ENCODE measurements at regions not wholly inside any gene's neighbourhood (a gene's known extent, or its start where the extent isn't known, plus 50 kb on each side); places are given as distances from the start of the nearest gene placed in this dataset.
"Not testable (repeated sequence)": the region's sequence is repeated elsewhere in the genome, so short reads cannot be mapped to it uniquely, and the experiment has no call there.

DNA sequence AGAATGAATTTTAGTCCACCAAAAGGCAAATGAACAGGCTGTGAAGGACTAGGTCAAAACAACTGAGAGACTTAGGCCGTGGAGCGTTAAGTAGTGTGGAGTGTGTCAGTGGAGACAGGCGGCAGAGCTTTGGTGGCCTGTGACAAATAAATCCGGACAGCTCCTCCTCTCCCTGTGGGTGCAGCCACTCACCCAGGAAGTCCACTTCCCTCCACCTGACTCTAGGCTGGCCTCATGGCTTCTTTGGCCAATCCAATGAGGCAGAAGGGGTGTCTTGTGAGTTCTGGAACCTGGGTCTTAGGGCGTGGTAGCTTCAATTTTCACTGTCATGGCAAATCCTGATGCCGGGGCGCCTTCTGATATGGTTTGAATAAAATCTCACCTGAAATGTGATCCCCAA is 180.9 kb upstream of the C14orf180 start:
- no peak for DNase-seq (ENCODE audit: low spot score)

- DNase-seq (ENCODE audit: low spot score): no peak
These were observed 180.0 kb upstream of the C14orf180 start for GRCh38 chr14:104399432-104400155.

GRCh38 chr14:104400355-104400754 is 179.2 kb upstream of the C14orf180 start:
- DNase-seq (ENCODE audit: low spot score): no peak

- DNase-seq (ENCODE audit: low spot score): no peak
These were observed 177.8 kb upstream of the C14orf180 start for GRCh38 chr14:104401785-104402184.

- DNase-seq (ENCODE audit: low spot score): not testable (repeated sequence)
These were observed 177.3 kb upstream of the C14orf180 start for GRCh38 chr14:104402303-104402702.

- no peak for DNase-seq (ENCODE audit: low spot score)
These were observed 175.9 kb upstream of the C14orf180 start for GRCh38 chr14:104403421-104404220.

GRCh38 chr14:104404922-104405321 is 174.6 kb upstream of the C14orf180 start:
- no peak for DNase-seq (ENCODE audit: low spot score)

DNA sequence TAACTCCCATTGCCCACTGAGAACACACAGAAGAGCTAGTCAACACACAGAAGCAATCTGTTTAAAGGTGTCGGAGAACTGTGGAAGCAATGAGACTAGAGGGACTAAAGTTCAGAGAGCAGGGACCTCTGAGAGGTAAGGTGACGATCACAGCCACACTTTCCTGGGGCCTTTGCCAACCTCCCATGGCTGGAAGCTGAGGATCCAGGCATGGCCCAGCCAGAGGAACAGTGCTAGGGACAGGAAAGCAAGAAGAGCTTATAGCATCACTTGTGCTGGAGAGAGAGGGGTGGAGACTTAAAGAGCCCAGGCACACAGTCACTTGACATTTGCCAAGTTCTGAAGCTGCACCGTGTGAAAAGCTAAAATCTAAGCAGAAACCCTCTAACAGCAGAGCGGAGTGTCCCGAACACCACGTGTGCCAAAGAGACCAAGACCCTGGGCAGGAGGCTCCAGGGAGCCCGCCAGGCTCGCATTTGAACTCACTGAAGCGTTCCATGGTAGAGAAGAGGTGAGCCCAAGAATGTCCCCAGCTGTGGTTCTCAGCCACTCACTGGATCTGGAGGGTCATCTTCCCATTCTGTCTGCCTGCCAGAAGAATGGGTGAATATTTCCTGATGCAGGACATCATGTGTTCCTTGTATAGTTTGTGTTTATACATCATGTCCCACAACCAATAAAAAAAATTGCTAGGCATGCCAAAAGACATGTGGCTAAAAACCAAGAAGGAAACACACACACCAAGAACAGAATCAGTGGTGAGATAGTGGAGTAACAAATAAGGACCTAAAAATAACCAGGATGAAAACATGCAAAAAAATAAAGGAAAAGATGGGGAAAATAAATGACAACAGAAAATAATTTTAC is 174.0 kb upstream of the C14orf180 start:
- no peak for DNase-seq (ENCODE audit: low spot score)

DNA sequence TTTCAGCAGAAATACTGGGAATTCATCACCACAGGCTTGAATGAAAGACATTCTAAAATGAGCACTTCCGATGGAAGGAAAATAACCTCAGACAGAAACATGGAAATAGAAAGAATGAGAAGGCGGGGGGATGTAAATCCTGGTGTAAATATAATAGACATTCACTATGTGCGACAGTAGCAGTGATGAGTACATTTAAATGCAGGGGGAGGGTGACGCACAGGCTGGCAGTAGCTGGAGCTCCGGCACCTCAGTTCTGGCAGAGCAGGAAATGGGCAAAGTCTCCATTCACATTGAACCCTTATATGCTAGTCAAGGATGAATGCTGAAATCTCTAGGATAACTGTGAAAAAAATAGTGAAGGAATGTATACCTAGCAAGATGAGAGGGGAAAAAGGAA is 172.7 kb upstream of the C14orf180 start:
- no peak for DNase-seq (ENCODE audit: low spot score)

GRCh38 chr14:104416383-104416782 is 163.2 kb upstream of the C14orf180 start:
- DNase-seq (ENCODE audit: low spot score): no peak

- no peak for DNase-seq (ENCODE audit: low spot score)
These were observed 159.6 kb upstream of the C14orf180 start for GRCh38 chr14:104419865-104420505.

DNA sequence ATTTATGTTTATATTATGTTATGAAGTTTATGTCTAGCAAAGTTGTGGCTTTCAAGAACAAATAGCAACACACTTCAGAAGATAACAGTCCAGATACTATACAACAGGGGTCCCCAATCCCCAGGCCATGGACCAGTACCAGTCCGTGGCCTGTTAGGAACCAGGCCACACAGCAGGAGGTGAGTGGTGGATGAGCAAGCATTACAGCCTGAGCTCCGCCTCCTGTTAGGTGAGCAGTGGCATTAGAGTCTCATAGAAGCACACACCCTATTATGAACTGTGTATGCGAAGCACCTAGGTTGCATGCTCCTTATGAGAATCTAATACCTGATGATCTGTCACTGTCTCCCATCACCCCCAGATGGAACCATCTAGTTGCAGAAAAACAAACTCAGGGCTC is 159.0 kb upstream of the C14orf180 start:
- DNase-seq (ENCODE audit: low spot score): not testable (repeated sequence)

- no peak for DNase-seq (ENCODE audit: low spot score)
These were observed 158.6 kb upstream of the C14orf180 start for GRCh38 chr14:104420990-104421389.

DNA sequence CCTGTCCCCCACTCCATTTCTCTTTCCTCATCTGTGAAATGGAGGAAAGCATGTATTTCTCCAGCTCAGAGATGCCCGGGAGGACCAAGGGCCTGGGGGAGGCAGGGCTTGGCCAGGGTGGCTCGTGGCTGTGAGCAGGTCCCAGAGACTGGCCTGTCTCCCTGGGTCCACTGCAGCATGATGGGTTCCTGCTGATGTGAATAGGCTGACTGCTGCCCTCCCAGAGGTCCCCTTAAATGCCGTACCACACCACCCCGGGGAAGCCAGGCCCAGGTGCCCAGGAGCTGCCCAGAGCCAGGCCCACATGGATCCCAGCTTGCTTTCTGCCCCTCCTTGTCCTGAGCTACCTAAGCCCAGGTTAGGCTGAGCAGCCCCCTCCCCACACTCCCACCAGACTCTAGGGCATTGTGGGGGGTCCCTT is 158.2 kb upstream of the C14orf180 start:
- DNase-seq (ENCODE audit: low spot score): no peak

GRCh38 chr14:104421892-104422828 is 157.4 kb upstream of the C14orf180 start:
- DNase-seq (ENCODE audit: low spot score): no peak

DNA sequence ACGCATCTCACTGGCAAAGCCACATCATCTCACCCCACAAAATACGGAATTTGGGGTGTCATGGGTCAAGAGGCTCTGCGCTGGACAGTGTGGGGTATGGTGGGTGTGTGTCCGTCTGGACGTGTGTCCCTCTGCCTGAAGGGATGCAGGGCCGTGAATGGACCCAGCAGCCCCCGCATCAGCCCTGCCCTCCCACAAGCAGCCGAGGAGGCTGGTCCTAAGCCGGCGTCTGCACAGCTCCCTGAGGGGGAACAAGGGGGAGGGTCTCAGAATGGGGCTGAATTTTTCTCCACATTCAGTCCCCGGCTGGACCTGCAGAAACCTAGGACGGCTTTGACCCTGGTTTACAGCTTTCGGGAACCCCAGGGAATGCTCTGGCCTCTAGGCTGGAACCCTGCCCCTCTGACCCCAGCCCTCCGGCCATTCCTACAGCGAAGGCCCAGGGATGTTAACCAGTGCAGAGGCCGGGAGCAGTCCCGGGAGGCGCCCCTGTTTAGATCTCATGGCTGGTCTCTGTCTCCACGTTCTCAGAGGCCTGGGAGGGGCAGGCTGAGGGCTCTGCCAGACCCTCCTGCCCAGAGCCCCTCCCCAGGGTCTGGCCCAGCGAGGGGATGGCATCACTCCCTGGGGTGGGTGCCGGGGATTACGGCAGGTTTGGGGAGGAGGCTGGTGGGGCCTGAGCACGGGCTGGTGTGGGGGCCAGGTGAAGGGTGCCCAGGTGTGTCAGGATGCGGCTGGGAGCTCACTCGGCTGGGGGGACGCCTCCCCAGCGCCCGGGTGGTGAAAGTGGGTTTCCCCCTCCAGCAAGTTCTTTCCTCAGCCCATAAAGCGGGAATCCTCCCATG is 156.5 kb upstream of the C14orf180 start:
- no peak for DNase-seq (ENCODE audit: low spot score)

GRCh38 chr14:104423701-104424405 is 155.7 kb upstream of the C14orf180 start:
- no peak for DNase-seq (ENCODE audit: low spot score)

GRCh38 chr14:104424406-104425072 is 155.0 kb upstream of the C14orf180 start:
- DNase-seq (ENCODE audit: low spot score): no peak

Measured in HT-29 (cell line).